Large intestine (tissue), 3 donors: ENCODE measurements at regions not wholly inside any gene's neighbourhood (a gene's known extent, or its start where the extent isn't known, plus 50 kb on each side); places are given as distances from the start of the nearest gene placed in this dataset.

Experiments used
- DNase-seq, 2 donors: peaks; one replicate each; pipeline versions ENCODE4 v3.0.0 to v3.0.0-alpha.2; 2013
- H3K27ac ChIP-seq: one replicate; pipeline ENCODE4 v1.5.1; 2013; ENCODE audit warnings: low read length
- H3K27me3 ChIP-seq: 2 replicates; pipeline ENCODE4 v1.6.1; 2013; ENCODE audit warnings: low read length; ENCODE audit not compliant: control insufficient read depth, insufficient read depth
- H3K36me3 ChIP-seq: 2 replicates; pipeline ENCODE4 v1.6.1; 2013; ENCODE audit warnings: low read length; ENCODE audit not compliant: control insufficient read depth, insufficient read depth
- H3K4me1 ChIP-seq: one replicate; pipeline ENCODE4 v1.6.1; 2013; ENCODE audit warnings: low read length; ENCODE audit not compliant: control insufficient read depth, insufficient read depth
- H3K4me3 ChIP-seq: one replicate; pipeline ENCODE4 v1.5.1; 2013; ENCODE audit warnings: low read length
- H3K9me3 ChIP-seq: one replicate; pipeline ENCODE4 v1.6.1; 2013; ENCODE audit warnings: mild to moderate bottlenecking, low read depth, low read length, moderate library complexity; ENCODE audit not compliant: control insufficient read depth
- WGBS: methylation state at CpG from one replicate; pipeline ENCODE4 v1.1.5; 2013; ENCODE audit warnings: low lambda C conversion rate; ENCODE audit not compliant: insufficient coverage; 5-methylcytosine and 5-hydroxymethylcytosine counted together

GRCh38 chr9:118100529-118101419 lies 396.6 kb downstream of the TLR4 start:
- Histone ChIP-seq H3K4me1 (no peaks in the 10 kb centered on the region), H3K4me3 (no peak overlapping the region), H3K27me3 (no peaks in the 10 kb centered on the region), H3K27ac (no peak overlapping the region), H3K36me3 (no peaks in the 10 kb centered on the region), H3K9me3 (no peaks in the 10 kb centered on the region)
- no peak for DNase-seq
- no CpG with 5 or more reads among the region's 3 CpGs for WGBS

GRCh38 chr9:118104363-118104762 lies 400.2 kb downstream of the TLR4 start:
- H3K36me3 ChIP-seq = no peaks in the 10 kb centered on the region
- no peak for DNase-seq

DNA sequence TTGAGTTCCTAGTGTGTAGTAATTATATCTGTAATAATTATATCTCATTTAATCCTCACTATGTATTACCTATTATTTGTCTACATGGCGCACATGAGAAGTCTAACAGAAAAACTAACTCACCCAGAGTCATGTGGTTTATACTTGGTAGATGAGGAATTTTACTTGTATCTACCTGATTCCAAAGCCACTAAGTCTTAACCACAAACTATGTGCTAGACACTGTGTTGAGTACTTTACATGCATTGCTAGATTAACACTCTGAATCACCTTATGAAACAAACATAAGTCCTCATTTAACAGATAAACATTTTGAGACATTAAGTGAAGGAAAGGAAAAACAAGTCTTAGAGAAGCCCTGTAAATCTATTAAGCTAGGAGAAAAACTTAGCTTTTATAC lies 404.8 kb downstream of the TLR4 start:
- no peaks in the 10 kb centered on the region for H3K9me3 ChIP-seq
- H3K36me3 ChIP-seq = no peaks in the 10 kb centered on the region
- H3K4me1 ChIP-seq = no peaks in the 10 kb centered on the region
- DNase-seq = no peak
- no peak overlapping the region for H3K4me3 ChIP-seq
- no CpG with 5 or more reads among the region's 1 CpG for WGBS
- no peaks in the 10 kb centered on the region for H3K27me3 ChIP-seq
- no peak overlapping the region for H3K27ac ChIP-seq

More at GRCh38 chr9:118104363-118104762, 400.2 kb downstream of the TLR4 start:
- Histone ChIP-seq H3K27ac (no peak overlapping the region), H3K4me1 (no peaks in the 10 kb centered on the region), H3K27me3 (no peaks in the 10 kb centered on the region), H3K9me3 (no peaks in the 10 kb centered on the region), H3K4me3 (no peak overlapping the region)

GRCh38 chr9:118109542-118109941 lies 405.3 kb downstream of the TLR4 start:
- H3K36me3 ChIP-seq = no peaks in the 10 kb centered on the region
- WGBS = 100% methylated on average over 1 of the region's 3 CpGs
- H3K9me3 ChIP-seq = no peaks in the 10 kb centered on the region
- no peak overlapping the region for H3K27ac ChIP-seq
- H3K27me3 ChIP-seq = no peaks in the 10 kb centered on the region
- H3K4me3 ChIP-seq = no peak overlapping the region
- H3K4me1 ChIP-seq = no peaks in the 10 kb centered on the region
- no peak for DNase-seq

DNA sequence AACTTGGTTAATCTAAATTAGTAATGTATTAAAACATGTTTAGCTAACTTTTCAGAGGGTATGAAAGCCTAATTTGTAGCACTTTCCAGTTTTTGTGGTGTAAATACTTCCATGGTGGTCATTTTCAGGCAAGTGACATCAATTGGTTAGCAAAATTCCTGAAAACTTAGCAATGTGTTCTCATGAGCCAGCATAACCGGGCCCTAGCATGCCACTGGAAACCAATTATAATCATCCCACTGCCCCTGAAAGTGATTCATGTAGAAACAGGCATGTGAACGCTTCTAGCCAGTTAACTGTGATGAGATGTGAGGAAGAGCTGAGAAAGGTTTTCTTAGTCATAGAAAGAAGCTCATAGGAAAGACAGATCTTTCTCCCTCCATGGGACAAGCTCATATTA lies 417.2 kb downstream of the TLR4 start:
- Histone ChIP-seq H3K36me3 (no peaks in the 10 kb centered on the region), H3K4me1 (no peaks in the 10 kb centered on the region), H3K9me3 (no peaks in the 10 kb centered on the region), H3K4me3 (no peak overlapping the region), H3K27ac (no peak overlapping the region), H3K27me3 (no peaks in the 10 kb centered on the region)
- WGBS = no CpG with 5 or more reads among the region's 2 CpGs
- no peak for DNase-seq

DNA sequence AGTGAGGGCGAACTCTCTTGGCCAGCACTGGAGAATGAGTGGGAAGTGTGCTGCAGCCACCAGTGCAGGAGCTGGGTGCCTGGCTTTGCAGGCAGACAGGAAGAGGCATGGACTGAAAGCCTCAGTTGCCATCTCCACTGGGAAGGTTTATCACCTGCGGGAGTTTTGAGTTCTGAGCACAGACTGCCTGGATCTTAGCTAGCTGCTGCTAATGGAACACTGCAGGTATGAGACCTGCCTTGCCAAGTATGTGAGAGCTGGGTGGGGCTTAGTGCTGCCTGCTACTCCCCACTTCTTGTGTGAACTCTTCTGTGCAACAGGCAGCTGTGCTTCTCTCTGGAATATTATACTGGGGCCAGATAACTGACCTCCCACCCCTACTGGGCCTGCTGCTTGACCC lies 424.1 kb downstream of the TLR4 start:
- H3K36me3 ChIP-seq = no peaks in the 10 kb centered on the region
- no CpG with 5 or more reads among the region's 2 CpGs for WGBS
- H3K9me3 ChIP-seq = no peaks in the 10 kb centered on the region
- no peak overlapping the region for H3K27ac ChIP-seq
- H3K27me3 ChIP-seq = no peaks in the 10 kb centered on the region
- H3K4me3 ChIP-seq = no peak overlapping the region
- DNase-seq = no peak
- H3K4me1 ChIP-seq = no peaks in the 10 kb centered on the region

GRCh38 chr9:118129541-118129940 lies 425.3 kb downstream of the TLR4 start:
- 80% methylated on average over 1 of the region's 3 CpGs for WGBS
- DNase-seq = no peak
- Histone ChIP-seq H3K27me3 (no peaks in the 10 kb centered on the region), H3K9me3 (no peaks in the 10 kb centered on the region), H3K4me3 (no peak overlapping the region), H3K27ac (no peak overlapping the region), H3K36me3 (no peaks in the 10 kb centered on the region), H3K4me1 (no peaks in the 10 kb centered on the region)

- WGBS = no CpG with 5 or more reads among the region's 1 CpG
- H3K9me3 ChIP-seq = no peaks in the 10 kb centered on the region
Observed at GRCh38 chr9:118148990-118149389, 444.8 kb downstream of the TLR4 start.

DNA sequence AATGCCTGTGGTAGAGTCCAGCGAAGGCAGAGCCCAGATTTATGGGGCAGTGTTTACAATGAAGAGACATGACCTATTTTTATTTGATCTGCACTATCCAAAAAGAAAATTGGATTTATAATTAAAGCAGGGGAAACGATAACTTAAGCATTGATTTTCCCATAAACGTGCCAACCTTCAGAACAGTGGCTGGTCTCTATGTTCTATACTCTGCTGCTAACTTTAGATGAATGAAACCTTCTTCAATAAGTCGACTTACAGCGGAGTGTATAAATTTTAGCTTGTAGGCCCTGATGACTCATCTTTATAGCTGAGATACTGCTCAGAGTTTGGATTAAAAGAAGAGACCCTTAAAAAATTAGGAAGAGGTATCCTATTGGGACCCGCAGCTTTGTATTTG lies 452.6 kb downstream of the TLR4 start:
- H3K27me3 ChIP-seq = no peaks in the 10 kb centered on the region
- no peak overlapping the region for H3K4me3 ChIP-seq
- WGBS = 100% methylated on average over 2 of the region's 6 CpGs
- DNase-seq = no peak
- no peaks in the 10 kb centered on the region for H3K36me3 ChIP-seq
- no peaks in the 10 kb centered on the region for H3K4me1 ChIP-seq
- no peaks in the 10 kb centered on the region for H3K9me3 ChIP-seq
- H3K27ac ChIP-seq = no peak overlapping the region

More at GRCh38 chr9:118148990-118149389, 444.8 kb downstream of the TLR4 start:
- no peak overlapping the region for H3K27ac ChIP-seq
- H3K27me3 ChIP-seq = no peaks in the 10 kb centered on the region
- no peaks in the 10 kb centered on the region for H3K4me1 ChIP-seq
- DNase-seq = no peak
- H3K4me3 ChIP-seq = no peak overlapping the region
- no peaks in the 10 kb centered on the region for H3K36me3 ChIP-seq

- DNase-seq = no peak
- no peak overlapping the region for H3K4me3 ChIP-seq
- H3K9me3 ChIP-seq = no peaks in the 10 kb centered on the region
- H3K27me3 ChIP-seq = no peaks in the 10 kb centered on the region
- WGBS = no CpG with 5 or more reads among the region's 3 CpGs
- no peak overlapping the region for H3K27ac ChIP-seq
- H3K36me3 ChIP-seq = no peaks in the 10 kb centered on the region
- H3K4me1 ChIP-seq = no peaks in the 10 kb centered on the region
Observed at GRCh38 chr9:118162716-118163115, 458.5 kb downstream of the TLR4 start.

- Histone ChIP-seq H3K36me3 (no peaks in the 10 kb centered on the region), H3K9me3 (no peaks in the 10 kb centered on the region), H3K27ac (no peak overlapping the region), H3K4me1 (no peaks in the 10 kb centered on the region), H3K4me3 (no peak overlapping the region), H3K27me3 (no peaks in the 10 kb centered on the region)
- DNase-seq = no peak
- no CpG with 5 or more reads among the region's 2 CpGs for WGBS
Observed at GRCh38 chr9:118163751-118164150, 459.5 kb downstream of the TLR4 start.
